ENCODE measurements at regions not wholly inside any gene's neighbourhood (a gene's known extent, or its start where the extent isn't known, plus 50 kb on each side); places are given as distances from the start of the nearest gene placed in this dataset.

GRCh38 chr10:108166401-108166800, 1001.9 kb upstream of the SORCS1 start:
- Histone ChIP-seq H3K79me2 (replicated peaks; ENCODE audit: insufficient read depth, low read length) (no peaks in the 10 kb centered on the region), H3K4me2 (ENCODE audit: low read length) (no peak overlapping the region)

GRCh38 chr10:108147346-108147745, 982.8 kb upstream of the SORCS1 start:
- H3K9me3 ChIP-seq (ENCODE audit: low read length): no peaks in the 10 kb centered on the region

More at GRCh38 chr10:108166401-108166800, 1001.9 kb upstream of the SORCS1 start:
- Histone ChIP-seq H4K20me1 (ENCODE audit: insufficient read depth) (no peaks in the 10 kb centered on the region), H3K9me3 (ENCODE audit: low read length) (no peaks in the 10 kb centered on the region), H3K4me3 (ENCODE audit: low read length) (no peak overlapping the region), H3K27ac (ENCODE audit: low read length) (no peak overlapping the region), H3K9ac (ENCODE audit: low read length) (no peak overlapping the region), H3F3A (ENCODE audit: insufficient read depth, low read length, poor library complexity, severe bottlenecking) (no peaks in the 10 kb centered on the region), H3K9me2 (ENCODE audit: insufficient read depth, low read length) (no peaks in the 10 kb centered on the region), H3K27me3 (ENCODE audit: insufficient read depth, low read depth, low read length) (no peaks in the 10 kb centered on the region), H2AFZ (ENCODE audit: low read depth, low read length) (no peak overlapping the region), H3K36me3 (ENCODE audit: insufficient read depth, low read length) (no peaks in the 10 kb centered on the region)
- no peak for TF ChIP-seq CTCF (IDR thresholded peaks at IDR 0.05; ENCODE audit: poor library complexity, severe bottlenecking)

More at GRCh38 chr10:108147346-108147745, 982.8 kb upstream of the SORCS1 start:
- Histone ChIP-seq H3K27me3 (ENCODE audit: insufficient read depth, low read depth, low read length) (no peaks in the 10 kb centered on the region), H2AFZ (ENCODE audit: low read depth, low read length) (no peak overlapping the region), H3K27ac (ENCODE audit: low read length) (no peak overlapping the region), H3F3A (ENCODE audit: insufficient read depth, low read length, poor library complexity, severe bottlenecking) (no peaks in the 10 kb centered on the region), H3K4me3 (ENCODE audit: low read length) (no peak overlapping the region), H4K20me1 (ENCODE audit: insufficient read depth) (no peaks in the 10 kb centered on the region), H3K9ac (ENCODE audit: low read length) (no peak overlapping the region), H3K9me2 (ENCODE audit: insufficient read depth, low read length) (no peaks in the 10 kb centered on the region), H3K4me2 (ENCODE audit: low read length) (no peak overlapping the region), H3K79me2 (replicated peaks; ENCODE audit: insufficient read depth, low read length) (no peaks in the 10 kb centered on the region), H3K36me3 (ENCODE audit: insufficient read depth, low read length) (no peaks in the 10 kb centered on the region)
- no peak for TF ChIP-seq POLR2AphosphoS5 (IDR thresholded peaks at IDR 0.05)
- no peak for TF ChIP-seq RAD21 (conservative IDR thresholded peaks at IDR 0.05)
- TF ChIP-seq CTCF (IDR thresholded peaks at IDR 0.05; ENCODE audit: poor library complexity, severe bottlenecking): no peak
- no peak for TF ChIP-seq REST (IDR thresholded peaks at IDR 0.05; ENCODE audit: borderline replicate concordance)
- no peak for TF ChIP-seq TAF1 (IDR thresholded peaks at IDR 0.05; ENCODE audit: low read depth)
